ENCODE measurements at regions not wholly inside any gene's neighbourhood (a gene's known extent, or its start where the extent isn't known, plus 50 kb on each side); places are given as distances from the start of the nearest gene placed in this dataset.

- Histone ChIP-seq H3K4me1 (no peaks in the 10 kb centered on the region), H3K27me3 (no peaks in the 10 kb centered on the region), H3K27ac (no peak overlapping the region), H3K9me3 (peaks cover 0 to 9% (median 0%) of the 10 kb centered on the region in 4 donors), H3K36me3 (no peaks in the 10 kb centered on the region), H3K4me3 (no peak overlapping the region)
- TF ChIP-seq CTCF (IDR thresholded peaks at IDR 0.05) (no peak), POLR2A (IDR thresholded peaks at IDR 0.05) (no peak)
- no peak for DNase-seq
These were observed 51.1 kb upstream of the SYPL1 start for GRCh38 chr7:106163257-106163656.
